ENCODE measurements at regions not wholly inside any gene's neighbourhood (a gene's known extent, or its start where the extent isn't known, plus 50 kb on each side); places are given as distances from the start of the nearest gene placed in this dataset.

GRCh38 chr3:94887065-94887464 lies 824.2 kb downstream of the NSUN3 start:
- no peak for DNase-seq

- DNase-seq, result no peak
Observed at GRCh38 chr3:94896994-94897393, 834.1 kb downstream of the NSUN3 start.

GRCh38 chr3:94904156-94904674 lies 841.4 kb downstream of the NSUN3 start:
- peak; percentile 11 for DNase-seq

GRCh38 chr3:94909726-94910125 lies 846.9 kb downstream of the NSUN3 start:
- DNase-seq, result no peak

- no peak for DNase-seq
Observed at GRCh38 chr3:94912656-94913055, 849.8 kb downstream of the NSUN3 start.

- DNase-seq, result no peak
Observed at GRCh38 chr3:94927175-94927574, 864.3 kb downstream of the NSUN3 start.

- no peak for DNase-seq
Observed at GRCh38 chr3:94928921-94929320, 866.1 kb downstream of the NSUN3 start.

- no peak for DNase-seq
Observed at GRCh38 chr3:94935738-94936580, 873.1 kb downstream of the NSUN3 start.

- DNase-seq, result no peak
Observed at GRCh38 chr3:94937980-94938379, 875.1 kb downstream of the NSUN3 start.

GRCh38 chr3:94946683-94947082 lies 883.8 kb downstream of the NSUN3 start:
- DNase-seq, result no peak

GRCh38 chr3:94961423-94962100 lies 898.7 kb downstream of the NSUN3 start:
- no peak for DNase-seq

- DNase-seq, result no peak
Observed at GRCh38 chr3:94965867-94966475, 903.1 kb downstream of the NSUN3 start.

GRCh38 chr3:94967196-94967595 lies 904.3 kb downstream of the NSUN3 start:
- DNase-seq, result no peak

GRCh38 chr3:94968519-94968918 lies 905.7 kb downstream of the NSUN3 start:
- no peak for DNase-seq

GRCh38 chr3:94972066-94972465 lies 909.2 kb downstream of the NSUN3 start:
- no peak for DNase-seq

- no peak for DNase-seq
Observed at GRCh38 chr3:94978084-94978483, 915.2 kb downstream of the NSUN3 start.

GRCh38 chr3:94985778-94986177 lies 922.9 kb downstream of the NSUN3 start:
- no peak for DNase-seq

- DNase-seq, result peak; percentile 3
Observed at GRCh38 chr3:94990952-94991705, 928.3 kb downstream of the NSUN3 start.

GRCh38 chr3:94996743-94997142 lies 933.9 kb downstream of the NSUN3 start:
- DNase-seq, result no peak

GRCh38 chr3:95002438-95003046 lies 939.7 kb downstream of the NSUN3 start:
- DNase-seq, result peak; percentile 14

GRCh38 chr3:95028688-95029087 lies 965.8 kb downstream of the NSUN3 start:
- no peak for DNase-seq

- DNase-seq, result no peak
Observed at GRCh38 chr3:95029644-95030043, 966.8 kb downstream of the NSUN3 start.
